NCI-H2196 (cell line): ENCODE measurements at regions not wholly inside any gene's neighbourhood (a gene's known extent, or its start where the extent isn't known, plus 50 kb on each side); places are given as distances from the start of the nearest gene placed in this dataset.
"Not testable (repeated sequence)": the region's sequence is repeated elsewhere in the genome, so short reads cannot be mapped to it uniquely, and the experiment has no call there.

Source experiments
- DNase-seq: peaks from one replicate; lab custom pipeline; 2025; ENCODE audit not compliant: unreplicated experiment; lab: John Stamatoyannopoulos, UW

DNA sequence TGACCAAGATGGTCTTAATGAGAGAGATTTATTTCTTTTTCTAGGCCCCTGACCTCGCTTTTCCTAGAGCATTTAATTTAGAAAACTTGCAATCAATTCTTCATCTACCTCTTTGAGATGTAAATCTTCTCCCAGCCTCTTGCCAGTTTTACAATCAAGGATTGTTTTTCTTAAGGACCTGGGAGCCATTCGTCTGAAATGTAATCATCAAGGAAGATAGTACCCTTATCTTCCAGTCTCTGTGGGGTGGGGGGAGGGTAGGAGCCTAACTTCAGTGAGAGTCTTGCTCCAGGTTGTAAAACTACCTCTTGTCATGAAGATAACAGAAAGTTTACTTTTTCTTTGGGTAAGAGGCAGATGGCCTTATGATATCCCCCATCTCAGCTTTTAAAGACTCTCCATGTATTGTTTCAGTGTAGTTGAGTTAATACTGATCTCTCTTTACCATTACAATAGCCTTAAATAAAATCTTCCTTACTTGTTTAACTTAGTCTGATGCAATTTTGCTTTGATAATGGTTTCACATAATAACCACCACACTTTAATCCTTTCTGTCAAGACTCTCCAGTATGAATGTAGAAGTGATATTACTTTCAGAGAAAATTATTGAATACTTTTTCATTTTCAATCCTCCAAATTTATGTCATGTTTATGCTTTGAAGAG is 110.2 kb upstream of the CPHXL start:
- DNase-seq, result no peak

DNA sequence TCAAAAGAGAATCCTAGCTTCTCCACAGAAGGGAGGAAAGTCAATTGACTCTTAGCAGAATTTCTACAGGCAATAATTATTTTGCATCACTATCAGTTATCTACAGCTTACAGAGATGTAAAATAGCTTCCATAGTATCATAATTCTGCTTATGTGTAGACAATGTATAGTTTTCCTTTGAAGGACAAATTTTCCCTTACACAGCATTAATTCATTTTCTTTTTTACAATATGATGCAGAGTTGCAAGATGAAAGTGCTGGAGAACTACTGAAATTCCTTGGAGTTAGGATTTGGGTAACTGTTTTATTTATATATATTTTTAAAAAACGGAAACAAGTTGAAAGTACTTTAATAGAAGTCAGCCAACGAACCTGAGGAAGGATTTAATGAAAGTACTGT is 111.0 kb upstream of the CPHXL start:
- no peak for DNase-seq

DNA sequence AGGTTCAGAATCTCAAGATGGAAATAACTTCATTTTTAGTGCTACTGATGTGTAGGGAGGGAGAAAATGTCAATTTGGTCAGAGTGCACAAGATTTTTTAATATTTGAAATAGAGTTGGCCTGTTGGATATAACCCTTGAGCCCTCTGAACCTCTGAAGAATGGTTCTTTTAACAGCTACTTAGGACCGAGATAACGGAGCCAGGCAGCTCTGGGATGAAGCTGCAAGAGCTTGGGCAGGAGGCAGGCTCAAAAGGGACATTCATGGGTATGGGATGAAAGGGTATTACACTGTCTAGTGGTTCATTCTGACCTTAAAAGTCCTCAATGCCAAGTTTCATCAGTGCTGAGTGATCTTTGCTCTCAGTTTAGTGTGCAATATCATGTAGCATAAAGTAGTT is 111.4 kb upstream of the CPHXL start:
- no peak for DNase-seq

DNA sequence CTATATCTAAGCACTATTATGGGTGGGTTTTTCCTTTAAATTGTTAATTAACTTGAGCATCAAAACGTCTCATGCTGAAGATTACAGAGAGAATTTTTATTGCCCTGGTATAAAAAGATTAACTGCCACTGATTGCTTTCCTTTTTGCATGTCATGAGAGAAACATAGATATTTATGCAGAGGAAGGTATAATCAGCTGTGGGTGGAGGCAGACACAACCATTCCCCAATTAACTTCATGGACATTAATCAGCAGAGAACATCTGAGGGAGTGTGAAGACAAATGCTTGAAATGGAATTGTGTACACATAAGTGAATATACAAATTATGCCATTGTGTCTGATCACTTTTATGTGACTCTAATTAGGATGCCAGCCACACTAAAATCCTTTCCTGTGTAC is 115.2 kb upstream of the CPHXL start:
- DNase-seq, result no peak

DNA sequence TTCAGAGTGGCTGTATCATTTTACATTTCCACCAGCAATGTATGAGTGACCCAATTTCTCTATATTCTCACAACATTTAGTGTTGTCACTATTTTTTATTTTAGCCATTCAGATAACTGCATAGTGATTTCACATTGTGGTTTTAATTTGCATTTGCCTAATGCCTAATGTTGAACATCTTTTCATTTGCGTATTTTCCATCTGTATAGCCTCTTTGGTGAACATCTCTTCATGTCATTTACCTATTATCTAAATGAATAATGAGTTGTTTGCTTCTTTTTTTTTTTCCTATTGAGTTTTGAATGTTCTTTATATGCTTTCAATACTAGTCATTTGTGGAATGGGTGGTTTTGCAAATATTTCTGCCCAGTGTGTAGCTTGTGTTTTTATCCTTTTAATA is 120.9 kb upstream of the CPHXL start:
- DNase-seq, result no peak

DNA sequence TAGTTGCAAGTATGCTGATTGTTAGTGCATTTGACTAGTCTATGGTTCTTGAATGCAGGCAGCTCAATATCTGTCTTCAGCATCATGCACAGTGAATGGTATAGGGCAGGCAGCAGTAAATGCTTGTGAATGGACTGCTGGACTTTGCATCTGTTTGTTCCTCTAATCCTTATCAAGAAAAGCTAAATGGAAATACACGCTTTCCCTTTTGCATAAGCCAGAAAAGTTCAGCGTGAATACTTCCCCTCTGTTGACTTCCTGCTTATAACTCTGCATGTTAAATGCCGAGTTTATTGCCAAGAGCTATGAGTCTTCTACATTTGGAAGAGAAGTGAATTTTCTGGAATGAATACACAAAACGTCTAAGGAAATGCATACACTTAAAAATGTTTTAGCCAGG is 127.9 kb upstream of the CPHXL start:
- no peak for DNase-seq

DNA sequence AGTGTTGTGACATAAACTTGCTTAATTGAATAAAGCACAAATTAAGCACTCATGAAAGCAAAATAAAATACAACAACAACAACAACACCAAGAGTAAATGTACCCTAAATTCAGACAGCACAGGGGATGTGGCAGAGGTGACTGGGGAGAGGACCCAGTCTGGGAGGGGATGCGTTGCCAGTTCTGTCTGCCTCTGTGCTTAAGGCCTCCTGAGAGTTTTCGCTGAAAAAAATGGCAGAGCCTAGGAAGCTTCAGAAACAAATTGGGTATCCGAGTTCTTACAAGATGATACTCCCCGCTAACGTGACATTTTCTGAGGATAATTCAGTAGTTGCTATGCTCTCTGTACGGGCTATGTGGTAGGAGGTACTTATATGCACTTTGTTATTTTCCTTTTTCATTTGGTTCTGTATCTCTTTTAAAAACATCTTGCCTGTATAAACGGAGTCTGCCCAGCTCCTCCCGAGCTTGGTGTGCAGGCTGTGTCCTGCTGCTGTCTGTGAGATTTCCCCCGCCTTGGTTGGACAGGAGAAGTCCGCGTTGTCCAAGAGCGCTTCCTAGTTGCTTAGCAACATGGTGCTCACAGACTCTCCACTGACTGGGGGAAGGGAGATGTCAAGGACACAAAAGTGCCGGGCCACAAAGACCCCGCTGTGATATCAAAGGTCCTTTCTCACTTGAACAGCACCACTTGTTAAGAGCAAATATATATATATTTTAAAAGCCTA is 134.2 kb upstream of the CPHXL start:
- DNase-seq, result no peak

DNA sequence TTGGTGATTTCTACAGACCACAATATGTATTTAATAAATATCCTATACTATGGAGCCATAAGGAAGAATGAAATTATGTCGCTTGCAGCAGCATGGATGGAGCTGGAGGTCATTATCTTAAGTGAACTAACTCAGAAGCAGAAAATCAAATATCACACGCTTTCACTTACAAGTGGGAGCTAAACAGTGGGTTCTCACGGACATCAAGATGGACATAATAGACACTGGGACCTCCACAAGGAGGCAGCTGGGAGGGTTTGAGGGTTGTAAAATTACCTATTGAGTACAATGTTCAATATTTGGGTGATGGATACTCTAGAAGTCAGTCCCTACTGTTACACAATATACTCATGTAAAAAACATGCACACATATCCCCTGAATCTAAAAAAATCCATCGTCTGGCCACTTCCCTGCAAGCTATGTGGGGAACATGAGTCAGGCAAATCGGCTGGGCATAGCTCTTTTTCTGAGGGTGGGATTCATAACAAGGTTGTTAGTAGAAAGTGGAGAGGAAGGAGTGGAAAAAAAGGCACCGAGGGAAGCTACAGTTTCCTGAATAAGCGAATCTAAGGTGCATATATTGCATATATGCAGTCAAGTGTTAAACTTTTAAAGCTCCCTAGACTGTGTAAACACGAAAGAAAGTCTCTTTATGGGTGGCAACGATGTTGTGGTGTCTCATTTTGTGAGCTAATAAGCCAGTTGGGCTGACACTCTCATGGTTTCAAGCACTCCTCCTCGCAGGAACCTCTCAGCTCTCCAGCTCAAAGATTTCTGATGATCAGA is 135.2 kb upstream of the CPHXL start:
- DNase-seq, result no peak

DNA sequence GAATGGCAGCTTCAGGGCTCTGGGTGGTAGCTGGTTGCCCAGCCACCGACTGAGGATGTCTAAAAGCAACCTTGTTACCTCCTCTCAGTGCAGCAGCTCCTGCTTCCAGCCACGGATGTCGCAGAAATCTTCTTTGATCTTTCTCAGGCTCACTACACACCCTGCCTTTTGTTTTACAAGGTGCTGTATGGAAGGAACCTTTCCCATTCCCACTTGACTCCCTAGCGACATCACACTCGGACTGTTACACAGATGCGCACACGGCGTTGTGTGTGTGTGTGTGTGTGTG is 135.8 kb upstream of the CPHXL start:
- DNase-seq, result no peak

DNA sequence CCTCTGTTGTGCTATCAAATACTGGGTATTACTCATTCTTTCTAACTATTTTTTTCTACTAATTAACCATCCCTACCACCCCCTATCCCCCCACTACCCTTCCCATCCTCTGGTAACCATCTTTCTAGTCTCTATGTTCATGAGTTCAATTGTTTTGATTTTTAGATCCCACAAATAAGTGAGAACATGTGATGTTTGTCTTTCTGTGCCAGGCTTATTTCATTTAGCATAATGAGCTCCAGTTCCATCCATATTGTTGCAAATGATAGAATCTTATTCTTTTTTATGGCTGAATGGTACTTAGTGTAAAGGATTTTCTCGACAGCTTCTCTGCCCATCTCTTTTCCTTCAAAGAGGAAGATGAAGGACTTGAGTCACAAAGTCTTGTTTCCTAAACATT is 138.0 kb upstream of the CPHXL start:
- DNase-seq, result no peak

DNA sequence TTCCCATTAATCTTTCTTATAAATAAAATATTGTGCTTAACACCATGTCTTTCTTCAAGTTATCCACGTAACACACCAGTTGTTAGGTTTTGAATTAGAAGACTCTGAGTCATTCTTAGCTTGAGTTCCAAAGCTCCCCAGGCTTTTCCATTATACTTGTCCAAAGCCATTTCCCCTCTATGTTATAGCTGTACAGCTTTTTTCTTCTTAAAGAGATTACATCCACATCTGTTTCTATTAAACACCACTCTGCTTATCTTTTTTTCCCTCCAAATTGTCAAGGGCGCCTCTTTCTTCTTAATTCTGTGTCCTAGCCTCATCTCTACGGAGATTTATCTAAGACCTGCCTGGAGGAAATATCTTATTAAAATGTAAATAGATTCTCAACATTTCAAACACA is 139.4 kb upstream of the CPHXL start:
- DNase-seq, result no peak

DNA sequence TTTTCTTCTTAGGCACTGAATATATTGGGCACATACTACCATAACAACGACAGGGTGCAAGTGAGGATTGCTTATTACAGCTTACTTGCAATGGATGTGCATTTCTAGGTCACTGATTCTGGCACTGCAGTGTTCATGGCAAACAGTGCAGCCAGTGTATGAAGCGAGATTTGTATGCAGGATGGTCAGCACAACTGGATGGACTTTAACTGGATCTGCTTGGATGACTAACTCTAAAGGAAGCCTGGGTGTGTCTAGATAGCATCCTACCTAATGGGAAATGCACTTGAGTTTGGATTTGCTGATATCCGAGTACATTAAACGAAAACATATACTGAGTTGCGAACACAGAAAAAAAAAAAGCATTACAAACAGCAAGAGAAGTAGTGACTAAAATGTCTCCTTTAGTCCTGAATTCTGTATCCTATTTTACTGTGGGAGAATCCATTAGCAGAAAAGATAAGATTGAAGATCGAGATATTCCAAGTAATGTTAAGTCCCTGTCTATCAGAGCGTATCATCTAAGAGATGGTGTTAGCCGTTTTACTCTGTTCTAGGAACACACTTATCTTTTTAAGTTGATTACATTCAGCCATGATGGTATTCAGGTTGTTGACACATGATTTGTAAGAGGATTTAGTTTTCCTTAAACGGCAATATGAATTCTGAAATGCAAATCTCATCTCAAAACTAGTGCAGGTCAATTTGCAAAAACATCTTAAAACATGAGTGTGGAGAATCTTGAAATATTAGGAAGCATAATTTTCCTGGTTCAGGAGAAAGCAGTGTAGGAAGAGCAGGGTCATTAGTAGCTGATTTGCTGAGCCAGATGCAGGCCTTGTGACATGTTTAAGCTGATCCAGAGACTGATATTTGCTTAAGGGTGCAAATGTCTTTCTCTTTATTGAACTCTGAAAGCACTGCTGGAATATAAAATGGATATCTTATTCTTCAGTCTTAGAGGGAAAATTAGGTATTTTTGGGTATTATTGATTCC is 142.6 kb upstream of the CPHXL start:
- no peak for DNase-seq

DNA sequence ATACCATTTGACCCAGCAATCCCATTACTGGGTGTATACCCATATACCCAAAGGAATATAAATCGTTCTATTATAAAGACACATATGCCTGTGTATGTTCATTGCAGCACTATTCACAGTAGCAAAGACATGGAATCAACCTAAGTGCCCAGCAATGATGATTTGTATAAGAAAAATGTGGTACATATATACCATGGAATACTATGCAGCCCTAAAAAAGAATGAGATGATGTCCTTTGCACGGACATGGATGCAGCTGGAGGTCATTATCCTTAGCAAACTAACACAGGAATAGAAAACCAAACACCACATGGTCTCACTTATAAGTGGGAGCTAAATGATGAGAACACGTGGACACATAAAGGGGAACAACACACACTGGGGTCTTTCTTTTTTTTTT is 155.0 kb upstream of the CPHXL start:
- not testable (repeated sequence) for DNase-seq

DNA sequence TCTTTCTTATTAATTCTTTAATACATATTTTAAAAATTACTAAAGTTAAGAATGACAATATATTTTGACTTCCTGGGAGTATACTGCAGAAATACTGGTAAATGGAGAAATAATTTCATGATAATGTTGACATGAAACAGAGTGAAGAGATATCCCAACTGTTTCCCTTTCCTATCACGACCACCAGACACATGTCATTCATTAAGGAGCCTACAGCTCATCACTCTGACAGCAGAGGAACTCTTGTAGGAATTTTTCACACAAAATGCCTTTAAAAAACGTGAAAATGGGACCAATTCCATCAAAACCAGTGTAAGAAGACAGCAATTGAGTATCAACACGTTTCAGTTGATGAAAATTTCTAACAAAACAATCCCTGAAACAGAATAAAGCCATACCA is 172.9 kb upstream of the CPHXL start:
- no peak for DNase-seq

DNA sequence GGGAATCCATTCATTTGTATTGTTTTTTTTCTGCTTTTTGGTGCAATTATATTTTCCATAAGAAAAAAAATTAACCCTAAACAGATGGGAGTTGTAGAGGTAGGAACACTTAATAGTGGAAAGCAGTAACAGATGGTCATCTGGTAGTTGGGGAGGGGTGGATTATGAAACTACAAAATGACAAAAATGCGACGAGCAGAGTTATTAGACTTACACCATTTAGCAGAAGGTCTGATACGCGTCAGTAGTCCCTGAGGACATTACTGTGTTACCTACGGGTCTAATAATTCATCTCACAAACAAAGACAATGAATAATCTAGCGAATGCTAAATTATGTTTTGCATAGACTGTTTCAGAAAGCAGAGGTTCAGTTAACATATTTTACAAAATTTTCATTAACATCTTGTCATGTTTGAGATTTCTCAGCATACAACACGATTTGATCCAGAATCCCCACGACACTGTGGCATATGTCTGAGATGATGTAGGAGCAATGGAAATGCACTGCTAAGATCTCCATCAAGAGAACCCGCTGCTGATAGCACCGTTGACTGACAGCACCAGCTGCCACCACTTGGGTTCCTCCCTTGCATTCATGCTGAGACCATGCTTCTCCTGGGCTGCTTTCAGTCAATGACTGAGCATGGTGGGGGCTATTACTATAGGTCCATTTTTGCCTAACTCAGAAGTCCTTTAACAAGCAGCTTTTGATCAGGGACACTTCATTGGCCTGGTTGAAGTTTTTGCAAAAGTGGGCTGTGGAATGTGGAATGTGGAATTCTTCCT is 182.2 kb upstream of the CPHXL start:
- DNase-seq, result no peak

DNA sequence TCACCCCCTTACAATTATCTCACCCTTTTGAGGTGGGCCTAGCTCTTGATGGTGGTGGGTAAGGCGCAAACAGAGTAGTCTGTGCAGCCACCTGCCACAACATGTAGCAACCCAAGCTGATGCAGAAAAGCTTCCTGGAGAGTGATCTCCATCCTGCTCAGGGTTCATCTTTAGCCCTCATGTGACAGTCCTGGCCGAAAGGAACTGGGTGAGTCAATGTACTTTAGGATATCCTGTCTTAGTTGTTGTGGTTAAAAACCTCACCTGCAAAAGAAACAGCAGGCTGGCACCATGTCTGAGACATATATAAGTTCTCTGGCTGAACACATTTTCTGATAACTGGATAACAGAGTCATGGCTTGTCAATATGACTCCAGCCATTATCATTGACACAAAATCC is 183.5 kb upstream of the CPHXL start:
- DNase-seq, result no peak

DNA sequence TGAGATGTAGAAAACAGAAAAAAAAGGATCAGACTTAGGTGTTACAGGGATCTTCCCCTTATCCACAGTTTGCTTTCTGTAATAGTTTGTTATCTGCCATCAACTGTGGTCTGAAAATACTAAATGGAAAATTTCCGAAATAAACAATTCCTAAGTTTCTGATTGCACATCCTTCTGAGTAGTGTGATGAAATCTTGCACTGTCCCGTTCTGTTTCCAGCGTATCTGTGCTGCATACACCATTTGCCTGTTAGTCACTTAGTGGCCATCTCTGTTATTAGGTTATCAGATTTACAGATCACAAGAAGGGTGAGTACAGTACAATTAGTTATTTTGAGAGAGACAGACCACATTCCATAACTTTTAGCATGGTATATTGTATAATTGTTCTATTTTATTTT is 185.6 kb upstream of the CPHXL start:
- no peak for DNase-seq

DNA sequence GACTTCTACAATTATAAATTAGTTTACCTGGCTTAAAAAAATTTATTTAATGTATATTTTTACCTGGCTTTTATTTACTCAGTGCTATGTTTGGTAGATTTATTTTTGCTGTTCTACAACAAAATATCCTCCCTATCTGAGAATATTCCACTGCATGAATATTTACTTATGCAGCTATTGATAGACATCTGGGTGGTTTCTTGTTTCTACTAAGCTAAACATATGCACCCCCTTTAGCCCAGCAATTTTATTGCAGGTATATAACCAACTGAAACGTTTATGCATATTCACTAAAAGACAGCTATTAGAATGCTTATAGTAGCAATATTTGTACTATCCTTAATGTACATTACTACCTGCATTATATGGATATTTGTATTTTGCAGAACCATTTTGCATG is 187.7 kb upstream of the CPHXL start:
- DNase-seq, result no peak

DNA sequence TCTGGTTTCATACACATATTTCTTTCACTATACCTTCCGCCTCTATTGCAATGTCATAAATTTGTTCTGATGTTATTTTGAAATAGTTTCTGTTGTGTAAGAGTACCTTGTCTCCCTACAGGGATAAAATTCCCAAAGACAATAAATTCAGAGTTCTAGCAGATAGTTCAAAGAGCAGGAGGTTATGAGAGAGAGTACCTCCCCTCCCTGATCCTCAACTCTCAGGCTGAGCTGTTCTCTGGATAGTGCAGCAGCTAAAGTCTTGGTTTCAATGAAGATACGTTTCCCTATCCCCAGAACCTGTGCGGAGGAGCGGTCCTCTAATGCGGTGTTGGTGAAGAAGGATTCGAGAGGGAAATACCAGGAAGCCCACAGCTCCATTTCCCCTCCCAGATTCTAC is 190.2 kb upstream of the CPHXL start:
- DNase-seq, result no peak

DNA sequence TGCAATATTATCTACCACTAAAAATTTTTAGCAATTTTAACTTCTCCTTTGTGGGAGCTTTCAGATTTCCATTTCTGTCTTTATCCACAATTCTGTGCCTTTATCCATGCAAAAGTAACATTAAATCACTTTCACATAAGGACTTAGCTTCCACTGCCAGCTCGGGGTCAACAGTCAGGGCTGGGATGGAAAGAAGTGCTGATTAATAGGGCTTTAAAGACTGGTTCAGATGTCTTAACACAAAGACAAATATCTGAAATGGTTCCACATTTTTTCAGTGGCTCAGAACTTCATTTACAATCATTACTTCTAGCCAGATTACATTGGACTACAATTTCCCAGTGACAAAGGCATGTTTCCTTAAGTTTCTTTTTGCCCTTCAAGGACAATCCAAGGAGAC is 191.8 kb upstream of the CPHXL start:
- no peak for DNase-seq

DNA sequence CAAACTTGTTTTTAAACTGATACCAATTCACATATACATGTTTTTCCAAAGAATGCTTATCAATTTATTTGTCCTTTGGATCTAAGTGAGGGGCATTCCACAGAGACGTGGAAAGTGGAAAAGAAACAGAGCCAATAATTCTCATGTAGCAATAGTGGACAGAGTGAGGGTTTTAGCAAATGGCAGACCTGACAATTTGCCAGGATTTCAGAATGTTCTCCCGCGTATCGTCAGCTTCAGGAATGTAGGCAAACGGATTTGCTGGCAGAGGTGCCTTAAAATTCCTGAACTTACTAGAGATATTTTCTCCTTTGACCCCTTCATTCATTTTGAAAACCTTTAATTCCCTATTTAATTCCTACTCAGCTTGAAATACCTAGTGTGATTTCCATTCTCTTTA is 193.4 kb upstream of the CPHXL start:
- DNase-seq, result no peak
